RWPE1 (cell line): ENCODE measurements at regions not wholly inside any gene's neighbourhood (a gene's known extent, or its start where the extent isn't known, plus 50 kb on each side); places are given as distances from the start of the nearest gene placed in this dataset.

ENCODE experiments used
- CTCF ChIA-PET: fragments of 350-600 bp; sonication (Branson Sonifier 250); formaldehyde crosslinking; extraction: SDS; loops from one replicate; lab custom pipeline; 2021; lab: Yijun Ruan, JAX
- POLR2A ChIA-PET: fragments of 400-600 bp; formaldehyde crosslinking; extraction: SDS; loops from one replicate; lab custom pipeline; 2020; ENCODE audit warnings: antibody characterized with exemption; ENCODE audit not compliant: low non-redundant PET; lab: Yijun Ruan, JAX
- DNase-seq: peaks from one replicate; pipeline ENCODE4 v3.0.0; 2012; ENCODE audit warnings: low spot score
- H3K27ac ChIP-seq: fragments of 450-650 bp; 2 replicates; pipeline ENCODE4 v1.5.1; 2017
- TF ChIP-seq, protein P1 (sequence below): fragments of 450-650 bp; conservative IDR thresholded peaks from 2 replicates; pipeline ENCODE4 v1.5.1; 2017; ENCODE audit warnings: low read depth, mild to moderate bottlenecking

DNA sequence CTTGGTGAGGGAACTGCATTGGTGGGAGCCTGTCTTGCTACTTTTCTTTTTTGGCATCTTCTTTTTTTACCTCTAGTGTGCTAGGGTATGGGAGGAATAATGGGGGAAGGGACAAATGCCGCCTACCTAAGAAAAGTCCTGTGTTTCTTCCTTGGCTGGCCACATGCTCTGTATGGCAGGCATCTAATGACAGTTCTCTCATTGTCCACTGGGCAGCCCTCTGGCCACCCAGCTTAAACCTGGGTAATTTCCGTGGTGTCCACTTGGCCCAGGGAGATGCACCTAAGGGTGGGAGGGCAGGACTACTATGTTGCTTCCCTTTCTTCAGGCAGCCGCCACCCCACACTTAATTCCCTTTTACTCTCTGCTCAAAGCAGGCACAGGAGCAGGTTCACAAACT, 173.1 kb downstream of the YTHDC2 start:
- DNase-seq = no peak
- CTCF ChIA-PET = no interaction called here
- TF ChIP-seq, protein P1, sequence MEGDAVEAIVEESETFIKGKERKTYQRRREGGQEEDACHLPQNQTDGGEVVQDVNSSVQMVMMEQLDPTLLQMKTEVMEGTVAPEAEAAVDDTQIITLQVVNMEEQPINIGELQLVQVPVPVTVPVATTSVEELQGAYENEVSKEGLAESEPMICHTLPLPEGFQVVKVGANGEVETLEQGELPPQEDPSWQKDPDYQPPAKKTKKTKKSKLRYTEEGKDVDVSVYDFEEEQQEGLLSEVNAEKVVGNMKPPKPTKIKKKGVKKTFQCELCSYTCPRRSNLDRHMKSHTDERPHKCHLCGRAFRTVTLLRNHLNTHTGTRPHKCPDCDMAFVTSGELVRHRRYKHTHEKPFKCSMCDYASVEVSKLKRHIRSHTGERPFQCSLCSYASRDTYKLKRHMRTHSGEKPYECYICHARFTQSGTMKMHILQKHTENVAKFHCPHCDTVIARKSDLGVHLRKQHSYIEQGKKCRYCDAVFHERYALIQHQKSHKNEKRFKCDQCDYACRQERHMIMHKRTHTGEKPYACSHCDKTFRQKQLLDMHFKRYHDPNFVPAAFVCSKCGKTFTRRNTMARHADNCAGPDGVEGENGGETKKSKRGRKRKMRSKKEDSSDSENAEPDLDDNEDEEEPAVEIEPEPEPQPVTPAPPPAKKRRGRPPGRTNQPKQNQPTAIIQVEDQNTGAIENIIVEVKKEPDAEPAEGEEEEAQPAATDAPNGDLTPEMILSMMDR = no peak
- POLR2A ChIA-PET = no interaction called here
- H3K27ac ChIP-seq = no peak overlapping the region

DNA sequence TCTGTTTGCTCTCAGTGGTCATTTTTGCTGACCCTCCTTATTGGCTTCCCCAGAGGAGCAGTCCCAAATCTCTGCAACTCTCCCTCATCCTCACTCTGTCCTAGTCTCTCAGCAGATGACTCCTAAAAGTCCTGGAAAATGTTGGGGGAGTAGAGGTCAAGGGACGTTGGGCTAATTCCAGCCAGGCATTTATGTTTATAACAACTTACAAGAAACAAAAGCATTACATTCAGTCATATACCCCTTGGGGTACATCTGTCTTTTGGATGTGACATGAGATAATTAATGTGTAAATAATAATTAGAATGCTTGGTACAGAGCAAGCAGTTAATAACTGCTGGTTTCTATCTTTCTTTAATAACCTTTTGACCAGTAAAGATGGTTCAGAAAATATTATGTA, 176.2 kb downstream of the YTHDC2 start:
- no peak for DNase-seq
- ChIA-PET CTCF (interaction anchor here (0.6 kb wide), 1 partner anchor 135 kb away, joined by 3 read pairs; no protein-coding TSS in a partner anchor), POLR2A (no interaction called here)
- TF ChIP-seq, protein P1 = no peak
- no peak overlapping the region for H3K27ac ChIP-seq

DNA sequence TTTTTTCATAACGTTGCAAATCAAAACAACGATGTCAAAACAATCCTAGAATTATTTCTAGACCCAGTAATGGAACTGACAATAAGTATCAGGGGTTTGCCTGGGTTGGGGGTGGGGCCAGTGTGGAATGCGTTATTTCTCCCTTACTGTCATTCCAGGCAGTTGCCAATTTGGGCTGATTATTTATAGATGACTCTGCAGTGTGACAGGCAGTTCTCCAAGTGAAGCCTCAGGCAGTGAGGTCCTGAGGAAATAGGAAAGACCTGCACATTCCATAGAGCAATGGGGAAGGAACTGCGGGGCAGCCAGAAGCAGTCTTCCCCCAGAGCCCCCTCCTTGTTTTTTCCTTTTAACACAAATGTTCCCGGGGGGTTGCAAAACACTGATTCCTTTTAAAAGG, 179.0 kb downstream of the YTHDC2 start:
- CTCF ChIA-PET = no interaction called here
- TF ChIP-seq, protein P1 = no peak
- POLR2A ChIA-PET = no interaction called here
- H3K27ac ChIP-seq = no peak overlapping the region
- no peak for DNase-seq

DNA sequence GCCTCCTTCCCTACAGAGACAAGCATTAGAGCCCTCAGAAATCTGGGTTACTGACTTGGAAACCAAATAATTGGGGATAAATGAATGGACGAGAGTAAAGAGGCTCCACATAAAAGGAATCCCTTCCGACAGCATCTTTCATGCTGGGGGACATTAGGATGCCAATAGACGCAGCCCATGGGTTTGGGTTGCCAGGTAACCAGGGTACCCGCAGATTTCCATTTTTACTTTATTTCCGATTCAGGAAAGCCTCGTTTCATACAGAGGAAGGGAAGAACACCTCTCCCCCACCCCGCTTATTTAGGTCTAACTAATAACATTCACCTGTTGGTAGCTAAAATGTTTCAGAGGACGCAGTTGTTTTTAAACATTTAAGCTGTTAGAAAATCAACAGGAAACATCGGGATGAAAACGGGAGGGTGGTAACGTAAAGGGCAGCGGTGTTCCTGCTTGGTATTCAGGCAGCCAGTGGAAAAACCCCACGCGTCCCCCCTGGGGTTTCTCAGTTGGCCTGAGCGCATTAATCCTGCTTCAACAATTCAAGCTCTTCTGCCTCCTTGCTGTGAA, 179.5 kb downstream of the YTHDC2 start:
- POLR2A ChIA-PET = no interaction called here

DNA sequence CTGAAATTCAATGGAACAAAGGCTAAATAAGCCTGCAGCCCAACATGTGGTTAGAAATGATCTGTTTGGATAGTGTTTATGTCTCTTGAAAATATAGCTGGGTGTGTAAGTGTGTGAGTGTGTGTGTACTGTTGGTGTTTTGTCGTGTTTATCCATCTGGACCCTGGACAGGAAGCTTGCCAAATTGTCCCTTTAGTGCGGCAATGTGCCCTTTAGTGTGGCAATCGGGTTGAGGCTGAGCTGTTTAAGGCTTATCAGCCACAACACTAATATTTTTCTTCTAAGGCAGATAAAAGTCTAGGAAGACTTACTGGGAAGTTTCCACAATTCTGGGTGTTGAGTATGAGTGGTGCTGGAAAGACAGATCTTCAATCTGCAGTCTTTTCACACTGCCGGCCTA, 180.2 kb downstream of the YTHDC2 start:
- TF ChIP-seq, protein P1 = no peak
- ChIA-PET POLR2A (no interaction called here), CTCF (interaction anchor here (0.6 to 0.9 kb wide), 7 partner anchors 12 to 1404 kb away, joined by 3 to 5 read pairs (median 3); no protein-coding TSS in a partner anchor)
- no peak overlapping the region for H3K27ac ChIP-seq
- DNase-seq = no peak

More for the DNA sequence above, 179.5 kb downstream of the YTHDC2 start:
- TF ChIP-seq, protein P1 = no peak
- no peak overlapping the region for H3K27ac ChIP-seq
- DNase-seq = no peak
- CTCF ChIA-PET = interaction anchor here (0.6 to 0.9 kb wide), 4 partner anchors 14 to 1286 kb away, joined by 3 to 5 read pairs (median 4); no protein-coding TSS in a partner anchor

DNA sequence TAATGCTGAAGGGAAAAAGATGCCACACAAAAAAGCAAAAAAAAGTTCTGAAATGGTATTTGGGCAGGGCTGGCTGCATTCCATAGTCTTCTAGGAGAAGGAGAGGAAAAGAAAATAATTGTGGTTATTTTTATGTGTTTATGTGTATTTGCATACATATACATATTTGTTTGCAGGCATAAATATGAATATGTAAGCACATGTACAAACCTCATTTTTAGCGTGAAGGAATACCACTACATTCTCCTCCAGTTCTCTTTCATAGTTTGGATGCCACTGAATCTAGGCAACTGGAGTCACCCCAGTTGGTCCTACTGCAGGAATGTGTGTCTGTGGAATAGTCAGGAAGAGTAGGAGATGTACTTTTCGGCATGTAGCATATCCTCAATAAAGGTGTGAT, 181.1 kb downstream of the YTHDC2 start:
- POLR2A ChIA-PET = no interaction called here
- no peak overlapping the region for H3K27ac ChIP-seq
- DNase-seq = no peak
- TF ChIP-seq, protein P1 = no peak
- CTCF ChIA-PET = interaction anchor here (0.6 to 0.7 kb wide), 3 partner anchors 19 to 293 kb away, joined by 3 to 4 read pairs (median 3); no protein-coding TSS in a partner anchor
